Stimulated activated CD8-positive, alpha-beta memory T cell treated with anti-CD3 and anti-CD28 coated beads, Interleukin-12 subunit alpha, Interleukin-12 subunit beta, amount 100 ng/mL, for 4 hours (primary cell): ENCODE measurements at regions not wholly inside any gene's neighbourhood (a gene's known extent, or its start where the extent isn't known, plus 50 kb on each side); places are given as distances from the start of the nearest gene placed in this dataset.

Experiments
- DNase-seq: peaks from one replicate; pipeline ENCODE4 v3.0.0-alpha.2; 2020; ENCODE audit warnings: low read depth

DNA sequence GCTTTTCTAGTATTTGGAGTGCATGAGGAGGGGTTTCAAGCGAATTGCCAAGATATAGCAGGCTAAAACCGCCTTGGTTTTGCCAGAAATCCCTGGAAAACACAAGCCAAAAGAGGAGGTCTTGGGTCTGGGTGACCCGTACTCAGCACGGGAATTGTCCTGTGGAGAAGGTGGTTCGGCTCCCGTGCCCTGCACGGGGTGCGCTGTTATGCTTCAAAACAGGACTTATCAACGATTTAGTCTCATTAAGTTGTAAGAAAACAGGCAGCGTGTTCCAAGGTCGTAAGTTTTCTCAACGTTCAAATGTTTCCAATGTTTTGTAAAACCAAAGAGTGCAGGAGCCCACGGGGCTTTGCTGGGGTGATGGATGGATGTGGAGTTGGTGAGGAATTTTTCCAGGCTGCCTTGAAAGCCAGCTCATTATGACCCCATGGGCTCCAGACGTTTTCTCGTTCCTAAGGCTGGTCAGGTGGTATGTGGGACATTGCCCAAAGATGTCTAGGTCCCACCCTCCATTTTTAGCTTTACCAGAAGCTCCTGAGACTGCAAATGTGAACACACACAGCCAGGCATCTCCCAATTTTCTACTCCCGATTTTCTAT, 75.4 kb upstream of the CLDN14 start:
- no peak for DNase-seq

DNA sequence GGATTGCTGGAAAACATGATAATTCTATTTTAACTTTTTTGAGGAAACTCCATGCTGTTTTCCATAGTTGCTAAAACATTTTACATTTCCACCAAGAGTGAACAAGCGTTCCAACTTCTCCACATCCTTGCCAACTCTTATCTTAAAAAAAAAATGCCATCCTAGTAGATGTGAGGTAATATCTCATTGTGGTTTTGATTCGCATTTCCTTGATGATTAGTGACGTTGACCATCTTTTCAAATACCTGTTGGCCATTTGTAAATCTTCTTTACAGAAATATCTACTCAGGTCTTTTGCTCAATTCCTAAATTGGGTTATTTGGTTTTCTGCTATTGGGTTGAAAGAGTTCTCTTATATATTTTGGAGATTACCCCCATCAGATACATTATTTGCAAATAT, 77.4 kb upstream of the CLDN14 start:
- DNase-seq = no peak

DNA sequence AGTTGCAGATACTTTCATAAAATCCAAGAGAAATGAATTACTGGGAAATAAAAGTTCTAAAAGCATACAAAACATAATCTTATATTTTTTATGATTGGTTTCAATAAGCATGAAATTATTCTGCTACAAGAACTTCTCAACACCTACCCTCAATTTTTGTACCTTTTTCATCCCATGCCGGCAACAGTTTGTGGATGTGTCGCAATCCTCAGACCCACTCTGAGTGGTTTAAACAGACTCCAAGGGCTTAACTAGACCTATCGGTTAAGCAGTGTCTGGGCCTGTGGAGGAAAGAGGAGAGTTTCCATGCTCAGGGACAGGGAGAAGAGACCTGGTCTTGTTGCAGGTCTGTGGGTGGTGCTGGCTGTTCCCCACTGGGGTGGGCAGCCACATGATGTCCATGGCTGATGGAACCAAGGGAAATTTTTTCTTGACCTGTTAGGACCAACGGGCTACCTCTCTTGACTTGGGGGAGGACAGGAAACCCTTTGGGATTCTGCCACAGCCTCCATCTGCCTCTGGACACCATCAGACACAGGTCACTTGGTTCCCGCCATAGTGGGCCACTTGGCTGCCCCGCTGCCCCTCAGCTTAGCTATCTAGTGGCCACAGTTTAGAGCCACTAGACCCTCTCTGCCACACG, 81.1 kb upstream of the CLDN14 start:
- DNase-seq = no peak

DNA sequence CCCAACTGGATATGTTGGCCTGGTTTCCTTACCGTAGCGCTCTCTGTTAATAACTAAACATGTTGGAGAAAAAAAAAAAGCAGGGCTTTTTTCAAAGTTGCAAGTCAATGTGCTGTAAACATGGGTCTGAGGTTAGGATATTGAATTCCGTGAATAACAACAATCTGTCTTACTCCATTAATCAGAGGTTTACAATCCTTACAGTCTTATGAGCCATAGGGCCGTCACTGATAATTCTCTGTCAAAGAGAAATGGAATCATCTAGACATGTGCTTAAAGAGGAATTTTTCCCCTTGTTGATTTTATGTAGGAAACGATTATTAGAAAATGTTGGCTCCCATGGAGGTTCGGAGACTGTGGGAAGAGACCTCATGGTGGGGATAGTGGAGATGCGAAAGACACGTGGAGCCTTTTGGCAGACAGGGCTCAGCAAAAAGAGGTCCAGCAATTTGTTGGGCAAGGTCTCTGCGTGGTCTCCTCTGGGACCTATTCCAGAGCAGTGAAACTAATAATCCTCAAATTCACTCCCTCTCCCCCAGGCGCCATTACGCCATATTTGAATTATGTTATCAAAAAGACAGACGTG, 83.5 kb upstream of the CLDN14 start:
- DNase-seq = no peak

DNA sequence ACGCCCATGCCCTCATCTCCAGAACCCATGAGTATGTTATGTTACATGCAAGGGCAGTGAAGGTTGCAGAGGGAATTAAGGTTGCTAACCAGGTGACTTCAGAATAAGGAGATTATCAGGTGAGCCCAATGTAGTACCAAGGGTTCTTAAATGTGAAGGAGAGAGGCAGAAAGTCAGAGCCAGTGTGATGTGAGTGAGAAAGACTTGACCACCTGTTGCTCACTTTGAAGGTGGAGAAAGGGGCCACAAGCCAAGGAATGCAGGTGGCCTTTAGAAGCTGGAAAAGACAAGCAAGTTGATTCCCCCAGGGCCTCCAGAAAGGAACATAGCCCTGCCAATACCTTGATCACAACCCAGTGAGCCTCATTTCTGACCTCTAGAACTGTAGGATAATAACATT, 84.7 kb upstream of the CLDN14 start:
- DNase-seq = no peak

DNA sequence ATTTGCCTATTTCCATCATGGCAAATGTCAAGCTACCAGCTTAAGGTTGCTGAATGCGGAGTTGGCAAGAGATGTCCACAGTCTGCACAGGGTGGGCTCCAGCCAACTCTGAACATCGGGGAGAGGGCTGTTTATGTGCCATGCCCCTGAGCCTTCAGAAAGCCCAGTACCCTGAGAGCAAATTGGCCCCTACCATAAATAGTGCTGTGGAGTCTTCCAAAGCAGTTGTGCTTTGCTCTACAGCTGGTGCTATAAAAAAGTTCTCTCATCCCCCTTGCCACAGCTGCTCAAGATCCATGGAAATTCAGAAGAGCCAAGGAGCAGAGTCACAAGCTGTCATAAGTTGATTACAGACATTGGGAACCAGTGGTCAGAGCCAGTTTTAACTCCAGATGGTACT, 85.6 kb upstream of the CLDN14 start:
- DNase-seq = no peak

DNA sequence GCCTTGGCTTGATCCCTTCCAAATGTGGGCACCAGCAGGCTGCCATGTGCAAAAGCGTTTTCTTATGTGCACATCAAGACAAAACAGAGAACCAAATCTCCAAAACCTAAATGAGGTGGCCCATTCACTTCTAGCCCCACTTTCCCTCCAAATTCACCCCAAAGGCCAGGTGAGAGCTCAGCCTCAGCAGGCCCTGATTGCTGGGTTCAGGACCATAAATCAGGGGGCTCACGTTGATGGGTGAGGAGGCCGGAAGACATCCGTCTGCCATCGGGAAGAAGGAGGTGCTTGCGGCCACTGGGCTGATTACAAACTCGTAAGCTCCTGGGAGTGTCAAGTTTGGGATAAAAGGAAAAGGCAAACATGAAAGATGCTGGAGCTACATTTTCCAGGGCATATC, 86.7 kb upstream of the CLDN14 start:
- no peak for DNase-seq

DNA sequence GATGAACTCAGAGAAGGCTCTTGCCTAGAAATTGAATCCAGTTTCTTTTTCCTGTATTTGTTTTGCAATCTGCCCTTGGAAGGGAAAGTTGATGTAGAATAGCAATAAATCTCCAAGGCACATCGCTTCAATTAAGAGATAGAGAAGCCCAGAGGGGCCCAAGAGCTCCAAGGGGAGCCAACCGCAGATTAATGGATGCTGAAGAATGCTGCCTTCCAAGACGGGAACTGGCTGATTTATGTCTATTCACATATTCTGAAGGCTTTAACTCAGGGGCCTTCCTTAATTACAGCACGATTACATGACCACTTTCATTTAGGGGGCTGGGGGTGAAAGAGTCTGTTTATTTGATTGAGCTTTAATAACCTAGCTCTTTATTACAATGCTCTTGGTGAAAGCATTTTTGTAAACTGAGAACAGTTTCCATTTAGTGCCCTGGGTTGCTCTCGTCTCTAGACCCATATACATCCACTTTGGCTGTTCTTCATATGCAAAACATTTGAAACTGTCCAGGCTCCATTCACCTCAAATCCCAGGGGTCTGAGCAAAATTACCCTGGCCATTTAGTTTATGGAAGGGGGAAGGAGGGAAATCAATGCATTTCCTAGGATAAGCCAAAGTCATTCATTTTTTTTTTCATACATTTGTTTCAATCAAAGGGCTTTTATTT, 87.4 kb upstream of the CLDN14 start:
- no peak for DNase-seq

DNA sequence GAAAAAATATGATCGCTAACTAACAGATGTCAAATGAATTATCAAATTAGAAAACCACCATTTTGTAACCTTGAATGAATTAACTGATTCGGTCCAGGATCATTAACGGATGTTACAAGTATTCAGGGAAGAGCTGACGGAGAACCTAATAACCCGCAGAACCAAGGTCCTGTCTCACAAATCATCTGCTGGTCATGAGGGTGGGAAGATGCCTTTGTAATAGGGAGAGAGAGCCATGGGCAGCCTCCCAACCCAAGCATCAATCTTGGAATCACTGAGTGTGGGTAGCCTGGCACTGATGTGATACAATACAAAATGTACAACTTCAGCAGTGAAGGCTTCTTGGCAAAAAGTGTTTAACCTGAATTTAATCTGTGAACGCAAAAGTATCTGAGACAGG, 89.6 kb upstream of the CLDN14 start:
- DNase-seq = no peak

DNA sequence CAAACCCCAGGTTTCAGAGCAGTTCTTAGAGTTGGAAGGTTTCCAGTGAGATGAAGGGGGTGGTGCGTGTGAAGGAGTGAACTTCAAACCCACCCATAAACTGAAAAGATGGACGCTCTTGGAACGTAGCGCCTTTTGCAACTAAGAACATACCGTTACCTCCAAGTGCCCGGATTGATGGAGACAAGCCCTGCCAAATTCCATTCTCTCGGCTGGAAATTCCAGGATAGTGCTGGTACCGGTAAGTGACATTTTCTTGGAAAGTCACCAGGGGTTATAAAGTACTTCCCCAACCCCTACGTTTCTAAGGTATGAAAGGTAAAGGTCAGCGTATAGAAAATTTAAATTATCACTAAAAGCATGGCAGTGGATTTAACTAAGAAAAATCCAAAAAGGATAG, 91.6 kb upstream of the CLDN14 start:
- no peak for DNase-seq

DNA sequence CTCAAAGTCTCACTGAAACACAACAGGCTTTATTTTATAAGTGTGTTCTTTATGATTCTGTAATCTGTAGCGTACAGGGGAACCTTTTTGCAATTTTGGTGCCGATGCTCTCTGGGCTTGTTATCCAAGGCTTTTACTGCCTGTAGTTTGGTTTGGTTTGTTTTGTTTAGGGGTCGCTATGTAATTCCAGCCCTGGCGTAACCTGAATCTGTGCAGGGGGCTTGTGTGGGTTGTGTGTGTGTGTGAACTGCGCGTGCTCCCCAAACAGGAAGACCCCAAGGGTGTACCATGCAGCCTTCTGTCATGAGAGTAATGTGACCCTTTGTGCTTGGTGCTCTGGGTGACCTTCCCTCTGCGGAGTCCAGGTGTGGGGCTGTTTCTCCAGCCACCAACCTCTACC, 92.1 kb upstream of the CLDN14 start:
- DNase-seq = no peak

DNA sequence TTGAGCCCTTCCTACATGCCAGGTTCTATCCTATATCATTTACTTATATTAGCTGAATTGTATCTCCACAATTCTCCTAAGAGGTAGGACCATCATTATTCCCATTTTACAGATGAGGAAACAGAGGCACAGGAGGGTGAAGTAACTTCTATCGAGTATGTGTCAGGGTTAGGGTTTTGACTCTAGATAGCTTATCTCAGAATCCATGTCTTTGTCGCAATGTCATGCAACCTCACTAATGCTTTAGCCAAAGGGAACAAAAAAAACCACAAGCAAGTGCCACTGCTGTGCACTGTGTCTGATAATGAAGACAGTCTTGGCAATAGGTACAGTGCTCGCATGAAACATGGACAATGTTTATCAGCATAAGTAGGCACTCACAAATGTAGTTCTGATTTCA, 95.4 kb upstream of the CLDN14 start:
- DNase-seq = no peak

DNA sequence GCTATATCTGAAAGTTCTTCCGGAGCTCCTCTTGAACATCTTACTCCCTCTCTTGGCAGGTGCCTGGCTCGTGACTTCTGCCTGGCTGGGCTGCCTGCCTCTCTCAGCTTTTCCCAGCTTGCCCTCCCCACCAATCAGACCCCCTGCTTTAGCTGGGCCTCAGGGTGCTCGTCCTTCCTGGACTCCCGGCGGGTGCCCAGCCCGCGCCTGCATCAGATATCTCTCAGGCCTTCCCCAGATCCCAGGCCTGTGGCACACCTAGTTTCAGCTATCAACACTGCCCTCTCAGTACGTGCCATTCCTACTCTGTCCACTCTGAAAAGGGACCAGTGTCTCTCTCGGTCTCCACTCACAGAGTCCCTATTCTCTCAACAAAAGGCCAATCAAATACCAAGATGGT, 96.5 kb upstream of the CLDN14 start:
- no peak for DNase-seq

DNA sequence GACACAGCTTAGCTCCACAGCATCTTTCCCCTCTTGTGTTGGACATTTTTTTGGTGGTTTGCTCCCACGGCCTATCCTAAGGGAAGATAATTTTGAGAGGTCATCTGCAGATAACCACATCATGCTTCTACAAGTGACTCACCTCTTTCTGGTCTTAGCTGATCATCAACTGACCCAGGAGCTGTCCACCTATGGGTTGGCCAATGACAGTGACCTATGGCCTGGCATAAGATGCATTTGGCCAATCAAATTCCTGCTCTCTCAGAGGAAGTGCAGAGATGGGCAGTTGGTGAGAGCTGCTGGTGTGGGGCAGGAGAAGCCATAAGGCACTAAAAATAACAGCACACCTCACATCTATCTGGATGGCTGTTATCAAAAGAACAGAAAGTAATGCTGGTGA, 100.0 kb upstream of the CLDN14 start:
- DNase-seq = no peak

DNA sequence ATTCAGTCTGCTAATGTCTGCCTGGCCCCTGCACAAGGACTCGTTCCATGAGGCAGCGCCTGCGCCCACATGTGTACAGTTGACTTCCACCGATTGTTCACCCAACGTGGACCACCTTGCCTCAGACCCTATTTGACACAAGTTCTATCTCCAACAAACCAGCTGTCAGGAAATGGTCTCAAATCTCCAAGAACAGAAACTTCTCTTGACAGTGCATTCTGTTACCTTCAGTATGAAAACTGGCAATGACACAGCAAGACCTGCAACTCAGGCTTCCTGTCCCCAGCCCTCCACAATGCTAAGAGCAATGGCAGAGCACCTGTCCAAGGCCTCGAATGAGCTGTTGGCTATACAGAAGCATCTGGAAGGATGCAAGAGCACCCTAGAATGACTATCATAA, 102.3 kb upstream of the CLDN14 start:
- no peak for DNase-seq

DNA sequence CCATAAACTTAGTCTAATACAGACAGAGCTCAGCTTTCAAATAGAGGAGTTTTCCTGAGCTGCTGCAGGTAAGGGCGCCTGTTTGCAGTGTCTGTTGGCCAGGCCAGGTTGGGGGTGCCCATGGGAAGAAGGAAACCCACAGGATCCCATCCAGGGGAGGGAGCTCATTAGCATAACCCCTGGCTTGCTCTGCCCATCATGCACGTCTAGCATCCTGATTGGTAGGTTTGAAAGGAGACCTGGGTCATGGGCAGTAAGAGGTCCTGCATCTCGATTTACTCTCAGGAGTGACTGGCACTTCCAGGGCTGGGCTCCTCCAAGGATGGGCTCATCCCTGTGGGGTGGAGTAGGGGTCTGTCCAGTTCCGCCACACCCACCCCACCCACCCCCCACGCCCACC, 103.7 kb upstream of the CLDN14 start:
- DNase-seq = no peak

DNA sequence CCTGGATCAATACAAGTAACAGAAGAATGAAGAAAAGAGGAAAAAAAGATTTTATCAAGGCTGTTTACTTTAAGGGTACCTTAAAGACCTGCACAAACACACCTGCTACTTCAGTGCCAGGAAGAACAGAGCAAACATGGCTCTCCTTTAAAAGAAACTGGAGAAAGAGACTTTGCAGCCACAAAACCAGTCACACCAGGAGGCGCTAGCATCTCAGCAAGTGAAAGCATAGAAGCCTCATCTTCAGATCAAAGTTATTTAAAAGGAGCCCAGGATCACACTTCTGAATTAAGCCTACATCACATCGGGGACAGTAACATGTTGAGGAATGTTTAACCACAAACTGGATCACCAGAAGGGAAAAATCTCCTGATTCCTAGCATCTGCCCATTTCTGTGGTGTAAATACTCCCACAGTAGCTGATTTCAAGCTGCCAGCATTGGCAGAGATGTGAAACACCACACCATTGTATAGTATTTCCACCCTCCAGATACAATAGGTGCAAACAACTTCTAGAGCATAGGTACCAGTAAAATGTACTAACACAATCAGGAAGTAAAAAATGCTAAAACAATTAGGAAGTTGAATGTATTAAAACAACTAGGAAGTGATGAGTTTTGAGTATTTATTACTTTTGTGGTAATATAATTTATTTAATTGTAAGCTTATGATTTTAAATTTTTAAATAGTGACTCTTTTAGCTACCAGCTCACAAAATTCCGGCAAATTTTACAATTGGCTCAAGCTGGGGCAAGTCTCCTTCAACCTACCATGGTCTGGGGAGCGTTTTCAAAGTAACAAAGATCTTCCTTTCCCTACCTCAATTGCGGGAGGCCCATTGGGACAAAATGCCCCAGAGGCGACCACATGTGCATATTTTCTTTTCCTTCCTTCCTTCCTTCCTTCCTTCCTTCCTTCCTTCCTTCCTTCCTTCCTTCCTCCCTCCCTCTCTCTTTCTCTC, 105.3 kb upstream of the CLDN14 start:
- DNase-seq = no peak

DNA sequence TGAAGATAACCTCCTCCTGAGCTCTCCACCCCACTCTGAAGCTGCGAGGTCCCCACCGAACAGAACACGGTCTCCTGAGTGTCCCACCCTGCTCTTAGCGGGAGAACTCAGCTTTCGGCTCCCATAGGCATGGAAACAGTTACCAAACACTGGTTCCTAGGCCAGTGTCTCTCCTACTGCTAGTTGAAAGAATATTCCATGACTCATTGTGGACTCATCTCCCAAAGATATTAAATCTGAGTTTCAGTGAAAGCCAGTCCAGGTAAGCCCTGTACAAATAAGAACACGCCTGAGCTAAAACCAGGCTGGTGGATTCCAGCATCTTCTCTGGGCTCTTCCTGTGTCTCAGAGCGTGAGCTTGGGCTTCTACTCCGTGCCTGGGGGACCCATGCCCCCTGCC, 107.5 kb upstream of the CLDN14 start:
- no peak for DNase-seq

DNA sequence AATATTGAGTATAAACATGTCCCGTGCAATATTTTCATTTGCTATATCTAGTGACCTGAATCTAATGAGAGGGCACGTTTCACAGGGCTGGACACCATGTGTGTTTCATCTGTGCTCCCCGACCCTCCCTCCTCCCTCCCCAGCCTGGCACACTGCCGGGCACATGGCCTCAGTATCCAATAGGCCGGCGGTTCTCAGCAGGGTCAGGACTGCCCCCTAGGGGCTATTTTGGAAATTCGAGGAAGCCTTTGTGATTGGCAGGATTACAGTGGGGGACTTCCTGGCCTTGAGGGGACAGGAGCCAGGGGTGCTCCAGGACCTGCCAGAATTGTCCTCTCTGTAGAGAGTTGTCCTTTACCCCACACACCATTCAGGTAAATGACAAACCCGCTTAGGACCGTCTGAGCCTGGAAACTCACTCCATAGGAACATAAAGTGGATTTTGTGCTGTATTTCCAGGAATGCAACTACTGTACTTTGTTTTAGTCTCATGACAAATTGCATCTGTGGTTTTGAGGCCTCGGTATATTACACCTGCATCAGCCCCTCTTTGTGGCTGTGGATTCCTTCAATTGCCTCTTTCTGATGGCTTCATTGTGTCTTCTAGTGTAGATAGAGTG, 109.5 kb upstream of the SIM2 start:
- DNase-seq = no peak

DNA sequence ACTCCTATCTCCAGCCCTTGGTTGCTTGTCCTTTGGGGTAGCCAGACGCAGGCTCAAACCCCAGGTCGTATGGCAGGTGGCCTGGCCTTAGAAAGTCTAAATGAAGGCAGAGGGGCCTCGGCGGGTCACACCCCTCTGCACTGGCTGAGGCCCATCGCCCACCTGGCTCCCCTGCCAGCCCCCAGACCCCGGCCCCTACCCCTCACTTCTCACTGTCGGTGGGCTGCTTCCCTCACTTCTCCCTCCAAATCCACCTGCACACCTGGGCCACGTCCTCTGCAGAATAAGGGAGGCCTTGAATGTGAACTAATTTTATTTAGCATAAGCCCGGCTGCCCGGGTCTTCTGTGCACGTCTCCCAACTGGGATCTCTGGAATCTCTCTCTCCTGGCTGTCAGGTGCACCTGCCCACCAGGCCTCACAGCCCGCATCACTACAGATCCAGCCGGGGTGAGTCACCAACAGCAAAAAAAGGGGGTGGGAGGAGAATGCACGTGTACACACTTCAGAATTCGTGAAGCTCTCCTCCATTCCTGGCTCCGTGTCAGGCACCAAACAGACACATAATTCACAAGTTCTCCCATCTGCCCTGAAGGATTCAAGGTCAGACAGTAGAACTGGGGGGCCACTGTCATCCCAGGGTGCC, 107.5 kb upstream of the SIM2 start:
- no peak for DNase-seq

DNA sequence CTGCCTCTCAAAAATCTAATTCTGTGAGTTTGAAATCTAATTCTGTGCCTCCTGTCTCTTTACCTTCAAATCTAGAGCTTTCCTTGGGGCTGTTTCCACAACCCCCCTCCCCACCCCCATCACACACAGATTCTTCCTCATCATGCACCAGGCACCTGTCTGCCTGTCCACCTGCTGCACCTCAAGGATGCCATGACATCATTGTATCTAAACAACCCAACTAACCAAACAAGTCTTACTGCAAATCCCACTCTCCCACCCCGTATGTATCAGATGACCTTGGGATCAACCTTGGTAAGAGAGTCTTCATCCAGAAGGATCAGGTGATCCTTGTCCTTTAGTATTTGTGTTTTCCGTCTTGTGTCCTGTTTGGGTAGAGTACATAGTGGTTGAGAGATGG, 102.7 kb upstream of the SIM2 start:
- DNase-seq = no peak
